ENCODE measurements at regions not wholly inside any gene's neighbourhood (a gene's known extent, or its start where the extent isn't known, plus 50 kb on each side); places are given as distances from the start of the nearest gene placed in this dataset.
"Not testable (repeated sequence)": the region's sequence is repeated elsewhere in the genome, so short reads cannot be mapped to it uniquely, and the experiment has no call there.

DNA sequence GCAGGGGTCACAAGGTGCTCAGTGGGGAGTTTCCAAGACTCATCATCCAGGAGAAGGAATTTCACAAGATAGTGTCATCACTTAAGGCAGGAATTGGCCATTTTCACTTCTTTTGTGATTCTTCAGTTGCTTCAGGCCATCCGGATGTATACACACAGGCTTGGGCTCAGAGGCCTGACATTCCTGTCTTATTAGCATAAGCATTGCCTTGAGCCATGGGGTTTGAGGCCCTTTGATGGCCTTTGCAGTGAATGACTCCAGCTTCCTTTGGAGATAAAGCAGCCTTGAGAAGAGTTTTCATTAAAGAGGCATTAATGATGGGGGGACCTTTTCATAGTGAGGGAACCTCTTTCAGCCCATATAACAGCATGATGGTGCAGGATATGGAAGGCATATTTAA lies 366.0 kb upstream of the CNTNAP5 start:
- POLR2A ChIA-PET, result no interaction called here
- DNase-seq (ENCODE audit: extremely low spot score), result no peak
- no peak for TF ChIP-seq L3MBTL2 (conservative IDR thresholded peaks at IDR 0.05)
- no peak for TF ChIP-seq NFRKB (IDR thresholded peaks at IDR 0.05)
- no peak for TF ChIP-seq TARDBP (IDR thresholded peaks at IDR 0.05)
- TF ChIP-seq BHLHE40 (IDR thresholded peaks at IDR 0.05; ENCODE audit: borderline replicate concordance), result no peak
- TF ChIP-seq CTBP1 (IDR thresholded peaks at IDR 0.05; ENCODE audit: borderline replicate concordance), result no peak
- TF ChIP-seq PKNOX1 (IDR thresholded peaks at IDR 0.05), result no peak
- no peak for TF ChIP-seq ZNF384 (IDR thresholded peaks at IDR 0.05)
- TF ChIP-seq LEF1 (IDR thresholded peaks at IDR 0.05; ENCODE audit: borderline replicate concordance), result no peak
- TF ChIP-seq SP1 (IDR thresholded peaks at IDR 0.05), result no peak
- no peak for TF ChIP-seq FOXM1 (IDR thresholded peaks at IDR 0.05; ENCODE audit: borderline replicate concordance)
- TF ChIP-seq ARNT (IDR thresholded peaks at IDR 0.05), result no peak
- no peak for TF ChIP-seq SUZ12 (IDR thresholded peaks at IDR 0.05)
- TF ChIP-seq FOXA1 (IDR thresholded peaks at IDR 0.05), result no peak
- TF ChIP-seq FOXK2 (IDR thresholded peaks at IDR 0.05), result no peak
- no peak for TF ChIP-seq ELF4 (IDR thresholded peaks at IDR 0.05)
- no peak for TF ChIP-seq HDGF (IDR thresholded peaks at IDR 0.05; ENCODE audit: borderline replicate concordance)
- CTCF ChIA-PET, result no interaction called here

DNA sequence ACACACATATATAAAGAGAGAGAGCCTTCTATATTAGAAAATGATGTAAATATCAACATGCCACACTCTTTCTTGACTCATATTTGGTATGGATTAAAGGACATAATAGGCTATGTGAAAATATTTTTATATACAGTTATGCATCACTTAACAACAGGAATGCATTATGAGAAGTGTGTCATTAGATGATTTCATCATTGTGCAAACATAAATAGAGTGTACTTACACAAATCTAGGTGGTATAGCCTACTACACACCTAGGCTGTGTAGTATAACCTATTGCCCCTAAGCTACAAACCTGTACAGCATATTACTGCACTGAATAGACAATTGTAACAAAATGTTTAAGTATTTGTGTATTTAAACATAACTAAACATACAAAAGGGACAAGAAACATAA lies 354.8 kb upstream of the CNTNAP5 start:
- DNase-seq (ENCODE audit: extremely low spot score), result no peak
- CTCF ChIA-PET, result no interaction called here
- TF ChIP-seq BHLHE40 (IDR thresholded peaks at IDR 0.05; ENCODE audit: borderline replicate concordance) (no peak), FOXA1 (IDR thresholded peaks at IDR 0.05) (no peak), PKNOX1 (IDR thresholded peaks at IDR 0.05) (no peak), FOXK2 (IDR thresholded peaks at IDR 0.05) (no peak), ARNT (IDR thresholded peaks at IDR 0.05) (no peak), NFRKB (IDR thresholded peaks at IDR 0.05) (no peak), SP1 (IDR thresholded peaks at IDR 0.05) (no peak), FOXM1 (IDR thresholded peaks at IDR 0.05; ENCODE audit: borderline replicate concordance) (no peak), L3MBTL2 (conservative IDR thresholded peaks at IDR 0.05) (no peak), CTBP1 (IDR thresholded peaks at IDR 0.05; ENCODE audit: borderline replicate concordance) (no peak), ELF4 (IDR thresholded peaks at IDR 0.05) (no peak), HDGF (IDR thresholded peaks at IDR 0.05; ENCODE audit: borderline replicate concordance) (no peak), SUZ12 (IDR thresholded peaks at IDR 0.05) (no peak), ZNF384 (IDR thresholded peaks at IDR 0.05) (no peak)
- POLR2A ChIA-PET, result no interaction called here

- CTCF ChIA-PET; DNase-seq (ENCODE audit: extremely low spot score); POLR2A ChIA-PET: not testable (repeated sequence)
These were observed 341.3 kb upstream of the CNTNAP5 start for GRCh38 chr2:123683797-123684196.

GRCh38 chr2:123687064-123687463 lies 338.0 kb upstream of the CNTNAP5 start:
- no peak for TF ChIP-seq LEF1 (IDR thresholded peaks at IDR 0.05; ENCODE audit: borderline replicate concordance)
- TF ChIP-seq ARNT (IDR thresholded peaks at IDR 0.05), result no peak
- TF ChIP-seq PKNOX1 (IDR thresholded peaks at IDR 0.05), result no peak
- DNase-seq (ENCODE audit: extremely low spot score), result no peak
- CTCF ChIA-PET, result no interaction called here
- POLR2A ChIA-PET, result no interaction called here

DNA sequence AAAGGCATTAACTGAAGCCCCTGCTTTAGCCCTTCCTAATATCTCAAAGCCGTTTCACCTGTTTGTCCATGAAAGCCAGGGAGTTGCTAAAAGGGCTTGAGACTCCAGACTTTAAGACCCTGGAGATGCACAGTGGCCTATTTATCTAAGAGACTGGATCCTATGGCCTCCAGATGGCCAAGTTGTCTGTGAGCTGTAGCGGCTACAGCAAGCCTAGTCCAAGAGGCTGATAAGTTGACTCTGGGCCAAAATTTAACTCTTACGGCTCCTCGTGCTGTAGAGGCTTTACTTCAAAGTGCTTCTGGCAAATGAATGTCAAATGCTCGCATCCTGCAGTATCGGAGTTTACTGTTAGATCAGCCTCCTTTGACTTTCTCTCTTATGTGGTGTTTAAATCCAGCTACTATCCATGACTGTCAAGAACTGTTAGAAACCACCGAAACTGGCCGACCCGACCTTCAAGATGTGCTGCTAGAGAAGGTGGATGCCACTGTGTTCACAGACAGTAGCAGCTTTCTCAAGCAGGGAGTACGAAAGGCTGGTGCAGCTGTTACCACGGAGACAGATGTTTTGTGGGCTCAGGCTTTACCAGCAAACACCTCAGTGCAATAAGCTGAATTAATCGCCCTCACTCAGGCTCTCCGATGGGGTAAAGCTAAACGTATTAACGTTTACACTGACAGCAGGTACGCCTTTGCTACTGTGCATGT lies 336.7 kb upstream of the CNTNAP5 start:
- DNase-seq (ENCODE audit: extremely low spot score), result no peak
- POLR2A ChIA-PET, result no interaction called here
- TF ChIP-seq TARDBP (IDR thresholded peaks at IDR 0.05) (no peak), CTBP1 (IDR thresholded peaks at IDR 0.05; ENCODE audit: borderline replicate concordance) (no peak), PKNOX1 (IDR thresholded peaks at IDR 0.05) (no peak), SUZ12 (IDR thresholded peaks at IDR 0.05) (no peak), FOXK2 (IDR thresholded peaks at IDR 0.05) (no peak), FOXA1 (IDR thresholded peaks at IDR 0.05) (no peak), BHLHE40 (IDR thresholded peaks at IDR 0.05; ENCODE audit: borderline replicate concordance) (no peak), HDGF (IDR thresholded peaks at IDR 0.05; ENCODE audit: borderline replicate concordance) (no peak)
- CTCF ChIA-PET, result no interaction called here

DNA sequence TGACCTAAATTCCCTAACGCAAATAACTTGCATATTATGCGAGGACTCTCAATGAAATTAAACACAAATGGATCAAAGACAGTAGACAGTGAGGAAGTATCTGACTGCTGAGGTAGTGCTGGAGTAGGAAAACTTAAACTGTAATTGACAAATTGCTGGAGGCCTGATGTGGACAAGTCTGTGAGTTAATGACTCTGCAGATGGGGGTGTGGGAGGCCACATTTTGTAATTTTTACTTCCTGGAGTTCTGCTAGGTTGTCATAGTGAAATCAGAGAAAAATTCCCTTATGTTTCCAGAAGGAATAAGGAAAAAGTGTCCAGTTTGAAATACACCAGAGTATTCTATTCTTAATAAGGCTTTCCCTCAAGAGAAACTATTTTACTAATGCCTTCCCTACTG lies 333.0 kb upstream of the CNTNAP5 start:
- ChIA-PET POLR2A (no interaction called here), CTCF (no interaction called here)
- no peak for DNase-seq (ENCODE audit: extremely low spot score)
- no peak for TF ChIP-seq TARDBP (IDR thresholded peaks at IDR 0.05)
- TF ChIP-seq NFRKB (IDR thresholded peaks at IDR 0.05), result no peak
- no peak for TF ChIP-seq ELF4 (IDR thresholded peaks at IDR 0.05)
- no peak for TF ChIP-seq FOXK2 (IDR thresholded peaks at IDR 0.05)
- no peak for TF ChIP-seq HDGF (IDR thresholded peaks at IDR 0.05; ENCODE audit: borderline replicate concordance)
- no peak for TF ChIP-seq ZNF384 (IDR thresholded peaks at IDR 0.05)
